ENCODE measurements at regions not wholly inside any gene's neighbourhood (a gene's known extent, or its start where the extent isn't known, plus 50 kb on each side); places are given as distances from the start of the nearest gene placed in this dataset.

DNA sequence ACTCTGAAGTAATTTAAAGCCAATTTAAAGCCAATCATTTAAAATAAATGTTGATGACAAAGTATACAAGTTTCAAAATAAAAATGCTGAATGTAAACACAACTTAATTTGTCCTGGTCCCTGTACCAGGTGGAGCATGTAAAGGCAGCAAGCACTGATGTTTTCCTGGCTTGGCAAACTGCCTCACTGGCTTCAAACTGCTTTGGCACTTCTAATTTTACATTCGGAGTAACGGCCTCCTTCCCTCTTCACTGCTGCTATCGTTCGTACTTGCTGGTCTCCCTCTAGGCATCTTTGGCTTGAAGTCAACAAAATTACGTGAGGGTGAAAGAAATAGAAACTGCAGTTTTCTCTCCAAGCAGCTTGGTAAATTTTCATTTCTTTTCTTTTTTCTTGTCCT is 287.9 kb downstream of the LTN1 start:
- Histone ChIP-seq H3K4me1 (ENCODE audit: insufficient read depth, low read length) (no peaks in the 10 kb centered on the region), H3K79me2 (ENCODE audit: insufficient read depth, low read length) (no peaks in the 10 kb centered on the region), H3K27ac (ENCODE audit: low read depth, low read length) (no peak overlapping the region), H4K20me1 (ENCODE audit: insufficient read depth, low read length) (no peaks in the 10 kb centered on the region), H3K4me2 (ENCODE audit: low read length) (no peak overlapping the region), H3K9ac (ENCODE audit: low read length) (no peak overlapping the region), H3K36me3 (ENCODE audit: insufficient read depth, low read length) (no peaks in the 10 kb centered on the region), H2AFZ (ENCODE audit: low read depth, low read length) (no peak overlapping the region), H3K27me3 (ENCODE audit: insufficient read depth, low read length) (no peaks in the 10 kb centered on the region), H3K4me3 (ENCODE audit: insufficient read depth, low read depth, low read length) (no peak overlapping the region), H3K9me3 (ENCODE audit: insufficient read depth, low read depth, low read length) (no peaks in the 10 kb centered on the region)
- DNase-seq (ENCODE audit: low read depth) (peak; percentile 21), FAIRE-seq (no peak)
- H3K27ac Mint-ChIP-seq (ENCODE audit: unreplicated experiment) = peak overlapping the region; percentile 80
- no peak overlapping the region for H3K4me3 Mint-ChIP-seq (ENCODE audit: unreplicated experiment)
- TF ChIP-seq EZH2 (IDR thresholded peaks at IDR 0.05; ENCODE audit: insufficient read depth, low read length) = no peak
- TF ChIP-seq, protein P1, sequence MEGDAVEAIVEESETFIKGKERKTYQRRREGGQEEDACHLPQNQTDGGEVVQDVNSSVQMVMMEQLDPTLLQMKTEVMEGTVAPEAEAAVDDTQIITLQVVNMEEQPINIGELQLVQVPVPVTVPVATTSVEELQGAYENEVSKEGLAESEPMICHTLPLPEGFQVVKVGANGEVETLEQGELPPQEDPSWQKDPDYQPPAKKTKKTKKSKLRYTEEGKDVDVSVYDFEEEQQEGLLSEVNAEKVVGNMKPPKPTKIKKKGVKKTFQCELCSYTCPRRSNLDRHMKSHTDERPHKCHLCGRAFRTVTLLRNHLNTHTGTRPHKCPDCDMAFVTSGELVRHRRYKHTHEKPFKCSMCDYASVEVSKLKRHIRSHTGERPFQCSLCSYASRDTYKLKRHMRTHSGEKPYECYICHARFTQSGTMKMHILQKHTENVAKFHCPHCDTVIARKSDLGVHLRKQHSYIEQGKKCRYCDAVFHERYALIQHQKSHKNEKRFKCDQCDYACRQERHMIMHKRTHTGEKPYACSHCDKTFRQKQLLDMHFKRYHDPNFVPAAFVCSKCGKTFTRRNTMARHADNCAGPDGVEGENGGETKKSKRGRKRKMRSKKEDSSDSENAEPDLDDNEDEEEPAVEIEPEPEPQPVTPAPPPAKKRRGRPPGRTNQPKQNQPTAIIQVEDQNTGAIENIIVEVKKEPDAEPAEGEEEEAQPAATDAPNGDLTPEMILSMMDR (IDR thresholded peaks at IDR 0.05; ENCODE audit: insufficient read depth, low read depth, low read length) = no peak
- H3K36me3 Mint-ChIP-seq (ENCODE audit: low read depth, unreplicated experiment) = peaks cover 2% of the 10 kb centered on the region
- peaks cover 12% of the 10 kb centered on the region for H3K4me1 Mint-ChIP-seq (ENCODE audit: low read depth, unreplicated experiment)
- H3K27me3 Mint-ChIP-seq (ENCODE audit: low read depth, unreplicated experiment) = no peaks in the 10 kb centered on the region
- peaks cover 10% of the 10 kb centered on the region for H3K9me3 Mint-ChIP-seq (ENCODE audit: unreplicated experiment)

DNA sequence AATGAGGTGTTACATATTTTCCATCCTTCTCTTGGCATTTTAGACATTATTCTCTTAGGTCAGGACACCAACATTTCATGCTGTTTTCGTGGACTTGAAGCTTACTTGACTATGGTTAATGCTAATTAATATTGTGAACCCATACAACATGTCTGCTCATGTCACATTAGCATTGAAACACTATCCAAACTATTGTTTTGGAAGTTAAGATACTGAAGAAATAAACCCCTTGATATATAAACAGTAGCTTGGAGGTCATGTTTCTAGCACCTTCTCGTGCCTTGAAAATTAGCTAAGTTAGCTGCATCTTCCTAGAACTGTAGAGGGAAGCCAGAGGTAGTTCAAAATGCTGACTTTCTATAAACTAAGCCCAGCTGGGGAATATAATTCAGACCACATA is 288.8 kb downstream of the LTN1 start:
- no peaks in the 10 kb centered on the region for H3K27me3 ChIP-seq (ENCODE audit: insufficient read depth, low read length)
- H3K9me3 ChIP-seq (ENCODE audit: insufficient read depth, low read depth, low read length) = no peaks in the 10 kb centered on the region
- H4K20me1 ChIP-seq (ENCODE audit: insufficient read depth, low read length) = no peaks in the 10 kb centered on the region
- H3K79me2 ChIP-seq (ENCODE audit: insufficient read depth, low read length) = no peaks in the 10 kb centered on the region
- DNase-seq (ENCODE audit: low read depth) = no peak
- no peak overlapping the region for H2AFZ ChIP-seq (ENCODE audit: low read depth, low read length)
- peaks cover 2% of the 10 kb centered on the region for H3K36me3 Mint-ChIP-seq (ENCODE audit: low read depth, unreplicated experiment)
- no peak overlapping the region for H3K4me2 ChIP-seq (ENCODE audit: low read length)
- no peak overlapping the region for H3K4me3 Mint-ChIP-seq (ENCODE audit: unreplicated experiment)
- H3K27me3 Mint-ChIP-seq (ENCODE audit: low read depth, unreplicated experiment) = no peaks in the 10 kb centered on the region
- H3K9ac ChIP-seq (ENCODE audit: low read length) = no peak overlapping the region
- H3K4me1 ChIP-seq (ENCODE audit: insufficient read depth, low read length) = no peaks in the 10 kb centered on the region
- no peaks in the 10 kb centered on the region for H3K36me3 ChIP-seq (ENCODE audit: insufficient read depth, low read length)
- peak; percentile 47 for FAIRE-seq
- TF ChIP-seq, protein P1 (IDR thresholded peaks at IDR 0.05; ENCODE audit: insufficient read depth, low read depth, low read length) = no peak
- TF ChIP-seq EZH2 (IDR thresholded peaks at IDR 0.05; ENCODE audit: insufficient read depth, low read length) = no peak
- no peak overlapping the region for H3K27ac Mint-ChIP-seq (ENCODE audit: unreplicated experiment)
- peaks cover 12% of the 10 kb centered on the region for H3K4me1 Mint-ChIP-seq (ENCODE audit: low read depth, unreplicated experiment)
- peaks cover 10% of the 10 kb centered on the region for H3K9me3 Mint-ChIP-seq (ENCODE audit: unreplicated experiment)
- H3K27ac ChIP-seq (ENCODE audit: low read depth, low read length) = no peak overlapping the region
- H3K4me3 ChIP-seq (ENCODE audit: insufficient read depth, low read depth, low read length) = no peak overlapping the region

DNA sequence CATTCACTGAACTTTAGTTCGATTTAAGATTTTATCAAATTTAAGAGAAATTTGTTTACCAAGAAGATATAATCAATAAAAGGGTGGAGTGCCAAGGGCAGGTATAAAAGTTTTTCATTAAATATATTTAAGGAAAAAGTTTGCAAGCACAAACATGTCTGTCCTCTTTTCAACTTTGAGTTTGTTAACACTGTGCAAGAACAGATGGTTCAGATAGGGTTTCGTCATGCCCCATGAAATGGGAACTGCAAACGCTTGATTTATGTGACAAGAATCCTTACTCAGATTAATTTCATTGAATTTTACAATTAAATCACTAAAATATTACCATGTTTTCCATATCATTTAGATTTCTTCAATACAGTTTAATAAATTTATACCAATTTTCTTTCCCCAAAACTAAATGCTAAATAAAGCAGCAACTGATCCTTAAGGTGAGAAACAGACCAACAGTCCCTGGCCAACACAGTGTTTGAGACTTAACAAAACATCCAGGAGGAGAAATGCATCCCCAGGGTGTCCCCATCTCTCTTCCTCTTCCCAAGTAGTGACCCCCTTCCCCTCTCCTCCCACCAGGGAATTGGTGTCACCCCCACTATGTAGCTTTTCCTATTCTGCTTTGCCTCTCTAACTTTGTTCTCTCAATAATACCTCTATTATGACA is 292.9 kb downstream of the LTN1 start:
- FAIRE-seq = no peak
- no peak overlapping the region for H3K27ac Mint-ChIP-seq (ENCODE audit: unreplicated experiment)
- no peak overlapping the region for H3K9ac ChIP-seq (ENCODE audit: low read length)
- no peaks in the 10 kb centered on the region for H3K4me1 Mint-ChIP-seq (ENCODE audit: low read depth, unreplicated experiment)
- H3K36me3 Mint-ChIP-seq (ENCODE audit: low read depth, unreplicated experiment) = no peaks in the 10 kb centered on the region
- H2AFZ ChIP-seq (ENCODE audit: low read depth, low read length) = no peak overlapping the region
- H3K79me2 ChIP-seq (ENCODE audit: insufficient read depth, low read length) = no peaks in the 10 kb centered on the region
- DNase-seq (ENCODE audit: low read depth) = no peak
- no peak for TF ChIP-seq EZH2 (IDR thresholded peaks at IDR 0.05; ENCODE audit: insufficient read depth, low read length)
- TF ChIP-seq, protein P1 (IDR thresholded peaks at IDR 0.05; ENCODE audit: insufficient read depth, low read depth, low read length) = no peak
- peaks cover 12% of the 10 kb centered on the region for H3K9me3 Mint-ChIP-seq (ENCODE audit: unreplicated experiment)
- no peak overlapping the region for H3K27ac ChIP-seq (ENCODE audit: low read depth, low read length)
- H3K9me3 ChIP-seq (ENCODE audit: insufficient read depth, low read depth, low read length) = no peaks in the 10 kb centered on the region
- no peak overlapping the region for H3K4me3 ChIP-seq (ENCODE audit: insufficient read depth, low read depth, low read length)
- no peaks in the 10 kb centered on the region for H3K27me3 ChIP-seq (ENCODE audit: insufficient read depth, low read length)
- no peak overlapping the region for H3K4me3 Mint-ChIP-seq (ENCODE audit: unreplicated experiment)
- no peaks in the 10 kb centered on the region for H4K20me1 ChIP-seq (ENCODE audit: insufficient read depth, low read length)
- H3K4me2 ChIP-seq (ENCODE audit: low read length) = no peak overlapping the region
- H3K36me3 ChIP-seq (ENCODE audit: insufficient read depth, low read length) = no peaks in the 10 kb centered on the region
- H3K4me1 ChIP-seq (ENCODE audit: insufficient read depth, low read length) = no peaks in the 10 kb centered on the region
- no peaks in the 10 kb centered on the region for H3K27me3 Mint-ChIP-seq (ENCODE audit: low read depth, unreplicated experiment)
